RWPE2 (cell line): ENCODE measurements at regions not wholly inside any gene's neighbourhood (a gene's known extent, or its start where the extent isn't known, plus 50 kb on each side); places are given as distances from the start of the nearest gene placed in this dataset.

Experiments
- ATAC-seq: fragments of 200-7000 bp; cut with Tn5 transposase; 3 replicates; pipeline ENCODE4 v1.9.1; 2021; ENCODE audit warnings: low read depth
- DNase-seq: peaks from one replicate; pipeline ENCODE4 v3.0.0-alpha.2; 2020; ENCODE audit warnings: low spot score
- H3K27ac ChIP-seq: fragments of 450-650 bp; 2 replicates; pipeline ENCODE4 v1.5.1; 2017; ENCODE audit warnings: mild to moderate bottlenecking; ENCODE audit not compliant: poor library complexity, severe bottlenecking
- H3K27me3 ChIP-seq: fragments of 250-450 bp; sonication (Bioruptor Pico); 2 replicates; pipeline ENCODE4 v1.5.1; 2021; ENCODE audit warnings: mild to moderate bottlenecking, moderate library complexity; ENCODE audit not compliant: insufficient read depth, poor library complexity, severe bottlenecking
- H3K36me3 ChIP-seq: fragments of 250-450 bp; sonication (Bioruptor Pico); 2 replicates; pipeline ENCODE4 v1.5.1; 2020; ENCODE audit warnings: low read depth, mild to moderate bottlenecking, moderate library complexity
- H3K4me1 ChIP-seq: fragments of 250-450 bp; sonication (Bioruptor Pico); 2 replicates; pipeline ENCODE4 v1.5.1; 2021; ENCODE audit warnings: mild to moderate bottlenecking, moderate library complexity; ENCODE audit not compliant: insufficient read depth, poor library complexity, severe bottlenecking
- H3K4me3 ChIP-seq: fragments of 250-450 bp; sonication (Bioruptor Pico); 2 replicates; pipeline ENCODE4 v1.5.1; 2021; ENCODE audit warnings: mild to moderate bottlenecking, moderate library complexity; ENCODE audit not compliant: severe bottlenecking
- H3K9me3 ChIP-seq: fragments of 250-450 bp; sonication (Bioruptor Pico); 2 replicates; pipeline ENCODE4 v1.5.1; 2021; ENCODE audit warnings: mild to moderate bottlenecking, moderate library complexity; ENCODE audit not compliant: severe bottlenecking
- TF ChIP-seq, protein P1 (sequence below): fragments of 450-650 bp; IDR thresholded peaks from one replicate; pipeline ENCODE4 v1.5.1; 2017; ENCODE audit warnings: mild to moderate bottlenecking, moderate library complexity; ENCODE audit not compliant: poor library complexity, severe bottlenecking

DNA sequence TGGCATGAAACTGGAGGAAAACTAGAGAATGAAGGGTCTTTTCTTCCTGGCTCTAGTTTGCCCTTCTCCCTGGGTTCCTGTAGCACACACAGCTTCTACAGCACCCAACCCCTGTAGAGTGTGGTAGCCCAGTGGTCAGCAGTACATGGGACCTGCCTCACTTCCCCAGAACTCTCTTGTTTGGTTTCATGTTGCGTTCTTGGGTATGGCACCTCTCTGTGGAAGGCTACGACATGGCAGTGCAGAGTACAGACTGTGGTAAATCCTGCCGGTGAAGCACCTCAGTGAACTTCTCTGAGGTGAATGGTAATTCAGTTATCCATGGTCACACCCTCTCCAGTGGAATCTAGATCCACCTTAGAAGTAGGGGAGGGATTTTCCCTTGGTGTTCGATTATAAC is 105.5 kb downstream of the TLR4 start:
- Histone ChIP-seq H3K27me3 (peaks cover 8% of the 10 kb centered on the region), H3K27ac (no peak overlapping the region), H3K9me3 (no peaks in the 10 kb centered on the region), H3K4me1 (no peaks in the 10 kb centered on the region), H3K4me3 (no peak overlapping the region), H3K36me3 (no peaks in the 10 kb centered on the region)
- ATAC-seq (no peak), DNase-seq (no peak)
- TF ChIP-seq, protein P1, sequence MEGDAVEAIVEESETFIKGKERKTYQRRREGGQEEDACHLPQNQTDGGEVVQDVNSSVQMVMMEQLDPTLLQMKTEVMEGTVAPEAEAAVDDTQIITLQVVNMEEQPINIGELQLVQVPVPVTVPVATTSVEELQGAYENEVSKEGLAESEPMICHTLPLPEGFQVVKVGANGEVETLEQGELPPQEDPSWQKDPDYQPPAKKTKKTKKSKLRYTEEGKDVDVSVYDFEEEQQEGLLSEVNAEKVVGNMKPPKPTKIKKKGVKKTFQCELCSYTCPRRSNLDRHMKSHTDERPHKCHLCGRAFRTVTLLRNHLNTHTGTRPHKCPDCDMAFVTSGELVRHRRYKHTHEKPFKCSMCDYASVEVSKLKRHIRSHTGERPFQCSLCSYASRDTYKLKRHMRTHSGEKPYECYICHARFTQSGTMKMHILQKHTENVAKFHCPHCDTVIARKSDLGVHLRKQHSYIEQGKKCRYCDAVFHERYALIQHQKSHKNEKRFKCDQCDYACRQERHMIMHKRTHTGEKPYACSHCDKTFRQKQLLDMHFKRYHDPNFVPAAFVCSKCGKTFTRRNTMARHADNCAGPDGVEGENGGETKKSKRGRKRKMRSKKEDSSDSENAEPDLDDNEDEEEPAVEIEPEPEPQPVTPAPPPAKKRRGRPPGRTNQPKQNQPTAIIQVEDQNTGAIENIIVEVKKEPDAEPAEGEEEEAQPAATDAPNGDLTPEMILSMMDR: no peak

DNA sequence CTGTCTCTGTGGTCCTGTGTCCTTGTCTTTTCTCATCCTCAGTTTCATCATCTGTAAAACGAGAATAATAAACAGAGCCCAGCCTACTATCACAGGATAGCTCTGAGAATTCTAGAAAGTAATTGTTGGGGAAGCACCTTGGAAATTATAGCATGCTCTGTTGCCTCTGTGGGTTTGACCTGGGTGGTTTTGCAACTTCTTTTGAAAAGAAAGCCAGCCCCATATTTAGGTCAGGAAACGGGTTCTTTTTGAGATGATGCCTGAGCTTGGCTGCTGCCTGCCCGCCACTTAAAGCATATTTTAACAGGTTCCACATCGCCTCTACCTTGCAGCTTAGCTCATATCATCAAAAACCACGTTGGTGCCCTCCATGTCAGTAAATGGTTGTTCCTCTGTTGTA is 111.1 kb downstream of the TLR4 start:
- Histone ChIP-seq H3K36me3 (no peaks in the 10 kb centered on the region), H3K4me3 (no peak overlapping the region), H3K4me1 (no peaks in the 10 kb centered on the region), H3K9me3 (no peaks in the 10 kb centered on the region), H3K27me3 (peaks cover 11% of the 10 kb centered on the region), H3K27ac (no peak overlapping the region)
- TF ChIP-seq, protein P1: no peak
- DNase-seq (no peak), ATAC-seq (no peak)

DNA sequence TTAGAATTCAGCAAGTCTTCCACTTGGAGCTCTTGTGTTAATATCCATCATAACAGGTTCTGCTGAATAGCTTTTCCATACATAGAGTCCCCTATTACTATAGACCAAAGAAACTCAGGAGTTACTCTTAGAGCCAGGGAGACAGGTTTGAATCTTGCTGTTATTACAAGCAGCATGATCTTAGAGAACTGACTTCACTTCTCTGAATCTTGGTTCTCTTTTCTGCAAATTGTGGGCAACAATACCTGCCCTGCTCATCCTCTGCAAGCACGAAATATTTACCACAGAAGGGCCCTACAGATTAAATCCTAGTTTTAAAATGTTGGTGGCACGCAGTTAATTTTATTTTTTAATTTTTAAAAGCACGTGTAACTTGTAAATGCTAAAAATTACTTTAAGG is 111.7 kb downstream of the TLR4 start:
- no peak for DNase-seq
- TF ChIP-seq, protein P1: no peak
- H3K27me3 ChIP-seq: peaks cover 10% of the 10 kb centered on the region
- ATAC-seq: no peak
- no peaks in the 10 kb centered on the region for H3K4me1 ChIP-seq
- H3K4me3 ChIP-seq: no peak overlapping the region
- H3K27ac ChIP-seq: no peak overlapping the region
- no peaks in the 10 kb centered on the region for H3K36me3 ChIP-seq
- H3K9me3 ChIP-seq: no peaks in the 10 kb centered on the region

DNA sequence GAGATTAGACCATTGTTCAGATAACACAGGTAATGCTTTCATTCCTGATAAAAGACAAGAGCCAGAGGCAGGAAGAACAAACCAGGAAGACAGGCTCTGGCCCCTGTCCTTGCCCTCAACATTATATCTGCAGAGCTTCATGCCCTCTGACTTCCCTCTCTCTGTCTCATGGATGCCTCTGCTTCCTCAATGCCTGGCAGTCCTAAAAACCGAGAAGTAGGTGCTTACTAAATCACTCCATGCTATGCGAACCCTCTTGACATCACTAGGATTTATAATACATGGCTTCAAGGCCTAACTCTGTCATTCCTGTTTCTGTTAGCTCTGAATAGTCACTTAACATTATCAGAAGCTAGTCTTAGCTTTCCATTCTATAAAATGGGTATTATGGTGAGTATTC is 117.8 kb downstream of the TLR4 start:
- TF ChIP-seq, protein P1: no peak
- DNase-seq (no peak), ATAC-seq (no peak)
- Histone ChIP-seq H3K27ac (no peak overlapping the region), H3K36me3 (no peaks in the 10 kb centered on the region), H3K4me1 (no peaks in the 10 kb centered on the region), H3K4me3 (no peak overlapping the region), H3K27me3 (peaks cover 15% of the 10 kb centered on the region), H3K9me3 (no peaks in the 10 kb centered on the region)

DNA sequence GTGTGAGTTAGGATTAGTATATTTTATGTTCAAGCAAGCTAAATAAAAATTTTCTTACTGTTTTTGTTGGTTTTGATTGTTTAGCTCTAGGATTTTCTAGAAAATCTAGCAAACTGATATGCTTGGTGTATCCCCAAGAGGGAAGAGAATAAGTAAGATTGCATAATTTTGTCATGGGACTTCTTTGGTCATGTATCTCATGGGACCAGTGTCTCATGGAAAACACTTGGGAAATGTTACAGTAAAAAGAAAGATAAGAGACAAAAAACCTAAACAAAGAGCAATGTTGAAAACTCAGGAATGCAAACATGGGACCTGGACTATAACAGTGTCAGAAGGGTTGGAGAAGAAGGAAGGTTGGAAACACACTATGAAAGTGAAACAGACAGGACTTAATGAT is 119.4 kb downstream of the TLR4 start:
- Histone ChIP-seq H3K4me3 (no peak overlapping the region), H3K36me3 (no peaks in the 10 kb centered on the region), H3K9me3 (no peaks in the 10 kb centered on the region), H3K27ac (no peak overlapping the region), H3K4me1 (no peaks in the 10 kb centered on the region), H3K27me3 (peaks cover 12% of the 10 kb centered on the region)
- DNase-seq (no peak), ATAC-seq (no peak)
- TF ChIP-seq, protein P1: no peak
